ENCODE measurements at regions not wholly inside any gene's neighbourhood (a gene's known extent, or its start where the extent isn't known, plus 50 kb on each side); places are given as distances from the start of the nearest gene placed in this dataset.

DNA sequence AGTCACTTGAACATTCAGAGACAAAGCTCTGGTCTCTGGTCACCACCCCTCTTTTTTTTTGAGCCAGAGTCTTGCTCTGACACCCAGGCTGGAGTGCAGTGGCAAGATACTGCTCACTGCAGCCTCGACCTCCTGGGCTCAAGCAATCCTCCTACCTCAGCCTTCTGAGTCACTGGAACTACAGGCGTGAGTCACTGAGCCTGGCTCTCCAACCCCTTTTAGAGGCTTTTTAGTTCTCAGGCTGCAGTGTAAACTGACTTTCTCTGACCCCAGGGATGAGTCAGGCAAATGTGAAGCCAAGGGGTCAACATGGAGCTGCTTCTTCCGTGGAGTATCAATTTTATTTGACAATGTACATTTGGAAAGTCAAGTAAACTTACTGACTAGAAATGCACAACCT lies 229.2 kb downstream of the PTTG2 start (continued):
- TF ChIP-seq, protein P1, sequence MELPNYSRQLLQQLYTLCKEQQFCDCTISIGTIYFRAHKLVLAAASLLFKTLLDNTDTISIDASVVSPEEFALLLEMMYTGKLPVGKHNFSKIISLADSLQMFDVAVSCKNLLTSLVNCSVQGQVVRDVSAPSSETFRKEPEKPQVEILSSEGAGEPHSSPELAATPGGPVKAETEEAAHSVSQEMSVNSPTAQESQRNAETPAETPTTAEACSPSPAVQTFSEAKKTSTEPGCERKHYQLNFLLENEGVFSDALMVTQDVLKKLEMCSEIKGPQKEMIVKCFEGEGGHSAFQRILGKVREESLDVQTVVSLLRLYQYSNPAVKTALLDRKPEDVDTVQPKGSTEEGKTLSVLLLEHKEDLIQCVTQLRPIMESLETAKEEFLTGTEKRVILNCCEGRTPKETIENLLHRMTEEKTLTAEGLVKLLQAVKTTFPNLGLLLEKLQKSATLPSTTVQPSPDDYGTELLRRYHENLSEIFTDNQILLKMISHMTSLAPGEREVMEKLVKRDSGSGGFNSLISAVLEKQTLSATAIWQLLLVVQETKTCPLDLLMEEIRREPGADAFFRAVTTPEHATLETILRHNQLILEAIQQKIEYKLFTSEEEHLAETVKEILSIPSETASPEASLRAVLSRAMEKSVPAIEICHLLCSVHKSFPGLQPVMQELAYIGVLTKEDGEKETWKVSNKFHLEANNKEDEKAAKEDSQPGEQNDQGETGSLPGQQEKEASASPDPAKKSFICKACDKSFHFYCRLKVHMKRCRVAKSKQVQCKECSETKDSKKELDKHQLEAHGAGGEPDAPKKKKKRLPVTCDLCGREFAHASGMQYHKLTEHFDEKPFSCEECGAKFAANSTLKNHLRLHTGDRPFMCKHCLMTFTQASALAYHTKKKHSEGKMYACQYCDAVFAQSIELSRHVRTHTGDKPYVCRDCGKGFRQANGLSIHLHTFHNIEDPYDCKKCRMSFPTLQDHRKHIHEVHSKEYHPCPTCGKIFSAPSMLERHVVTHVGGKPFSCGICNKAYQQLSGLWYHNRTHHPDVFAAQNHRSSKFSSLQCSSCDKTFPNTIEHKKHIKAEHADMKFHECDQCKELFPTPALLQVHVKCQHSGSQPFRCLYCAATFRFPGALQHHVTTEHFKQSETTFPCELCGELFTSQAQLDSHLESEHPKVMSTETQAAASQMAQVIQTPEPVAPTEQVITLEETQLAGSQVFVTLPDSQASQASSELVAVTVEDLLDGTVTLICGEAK (IDR thresholded peaks at IDR 0.05), result no peak
- TF ChIP-seq, protein P1 (CRISPR knock-in tag; IDR thresholded peaks at IDR 0.05), result no peak
- TF ChIP-seq, protein P2, sequence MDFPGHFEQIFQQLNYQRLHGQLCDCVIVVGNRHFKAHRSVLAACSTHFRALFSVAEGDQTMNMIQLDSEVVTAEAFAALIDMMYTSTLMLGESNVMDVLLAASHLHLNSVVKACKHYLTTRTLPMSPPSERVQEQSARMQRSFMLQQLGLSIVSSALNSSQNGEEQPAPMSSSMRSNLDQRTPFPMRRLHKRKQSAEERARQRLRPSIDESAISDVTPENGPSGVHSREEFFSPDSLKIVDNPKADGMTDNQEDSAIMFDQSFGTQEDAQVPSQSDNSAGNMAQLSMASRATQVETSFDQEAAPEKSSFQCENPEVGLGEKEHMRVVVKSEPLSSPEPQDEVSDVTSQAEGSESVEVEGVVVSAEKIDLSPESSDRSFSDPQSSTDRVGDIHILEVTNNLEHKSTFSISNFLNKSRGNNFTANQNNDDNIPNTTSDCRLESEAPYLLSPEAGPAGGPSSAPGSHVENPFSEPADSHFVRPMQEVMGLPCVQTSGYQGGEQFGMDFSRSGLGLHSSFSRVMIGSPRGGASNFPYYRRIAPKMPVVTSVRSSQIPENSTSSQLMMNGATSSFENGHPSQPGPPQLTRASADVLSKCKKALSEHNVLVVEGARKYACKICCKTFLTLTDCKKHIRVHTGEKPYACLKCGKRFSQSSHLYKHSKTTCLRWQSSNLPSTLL (IDR thresholded peaks at IDR 0.05), result no peak
- TF ChIP-seq CSDE1 (IDR thresholded peaks at IDR 0.05) (no peak), SRSF9 (IDR thresholded peaks at IDR 0.05; ENCODE audit: borderline replicate concordance, low read depth, low read length) (no peak), TAF7 (tag; IDR thresholded peaks at IDR 0.05) (no peak), JUN (IDR thresholded peaks at IDR 0.05; ENCODE audit: borderline replicate concordance, low read depth, low read length) (peak; percentile 82), JUN (CRISPR knock-in tag; IDR thresholded peaks at IDR 0.05; ENCODE audit: borderline replicate concordance) (no peak), EZH2 (IDR thresholded peaks at IDR 0.05; ENCODE audit: borderline replicate concordance, low read depth, low read length) (no peak), GATAD2A (IDR thresholded peaks at IDR 0.05) (no peak), NCOA4 (IDR thresholded peaks at IDR 0.05; ENCODE audit: partially characterized antibody) (no peak), FOSL1 (tag; conservative IDR thresholded peaks at IDR 0.05) (peak; percentile 92)
- TF ChIP-seq, protein P3, sequence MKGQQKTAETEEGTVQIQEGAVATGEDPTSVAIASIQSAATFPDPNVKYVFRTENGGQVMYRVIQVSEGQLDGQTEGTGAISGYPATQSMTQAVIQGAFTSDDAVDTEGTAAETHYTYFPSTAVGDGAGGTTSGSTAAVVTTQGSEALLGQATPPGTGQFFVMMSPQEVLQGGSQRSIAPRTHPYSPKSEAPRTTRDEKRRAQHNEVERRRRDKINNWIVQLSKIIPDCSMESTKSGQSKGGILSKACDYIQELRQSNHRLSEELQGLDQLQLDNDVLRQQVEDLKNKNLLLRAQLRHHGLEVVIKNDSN (CRISPR knock-in tag; IDR thresholded peaks at IDR 0.05), result no peak
- TF ChIP-seq, protein P4, sequence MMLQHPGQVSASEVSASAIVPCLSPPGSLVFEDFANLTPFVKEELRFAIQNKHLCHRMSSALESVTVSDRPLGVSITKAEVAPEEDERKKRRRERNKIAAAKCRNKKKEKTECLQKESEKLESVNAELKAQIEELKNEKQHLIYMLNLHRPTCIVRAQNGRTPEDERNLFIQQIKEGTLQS (IDR thresholded peaks at IDR 0.05), result peak; percentile 84
- TF ChIP-seq, protein P4 (CRISPR knock-in tag; conservative IDR thresholded peaks at IDR 0.05), result no peak
- TF ChIP-seq, protein P5, sequence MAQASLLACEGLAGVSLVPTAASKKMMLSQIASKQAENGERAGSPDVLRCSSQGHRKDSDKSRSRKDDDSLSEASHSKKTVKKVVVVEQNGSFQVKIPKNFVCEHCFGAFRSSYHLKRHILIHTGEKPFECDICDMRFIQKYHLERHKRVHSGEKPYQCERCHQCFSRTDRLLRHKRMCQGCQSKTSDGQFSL (CRISPR knock-in tag; IDR thresholded peaks at IDR 0.05), result no peak
- TF ChIP-seq, protein P5 (tag; IDR thresholded peaks at IDR 0.05), result no peak

All from K562 (cell line).